H9 (cell line): ENCODE measurements at regions not wholly inside any gene's neighbourhood (a gene's known extent, or its start where the extent isn't known, plus 50 kb on each side); places are given as distances from the start of the nearest gene placed in this dataset.

Source experiments
- DNase-seq: peaks from one replicate; pipeline ENCODE4 v3.0.0-alpha.2; 2017
- H2AFZ ChIP-seq: one replicate; pipeline ENCODE4 v1.6.1; 2013; ENCODE audit warnings: mild to moderate bottlenecking, low read length, control low read depth, moderate library complexity
- H2AK5ac ChIP-seq: 2 replicates; pipeline ENCODE4 v1.6.1; 2013; ENCODE audit warnings: low read length, control low read depth, mixed read lengths; ENCODE audit not compliant: insufficient read length
- H2BK120ac ChIP-seq: one replicate; pipeline ENCODE4 v1.6.1; 2013; ENCODE audit warnings: low read depth, mild to moderate bottlenecking, low read length, control low read depth, inconsistent platforms; ENCODE audit not compliant: poor library complexity, severe bottlenecking
- H2BK12ac ChIP-seq: 2 replicates; pipeline ENCODE4 v1.6.1; 2013; ENCODE audit warnings: low read length, control low read depth, mixed read lengths, low read depth; ENCODE audit not compliant: insufficient read length
- H2BK15ac ChIP-seq: 2 replicates; pipeline ENCODE4 v1.6.1; 2013; ENCODE audit warnings: low read depth, low read length, control low read depth
- H2BK20ac ChIP-seq: one replicate; pipeline ENCODE4 v1.6.1; 2013; ENCODE audit warnings: low read depth, mild to moderate bottlenecking, low read length, control low read depth, inconsistent platforms; ENCODE audit not compliant: poor library complexity, severe bottlenecking
- H2BK5ac ChIP-seq: 2 replicates; pipeline ENCODE4 v1.6.1; 2013; ENCODE audit warnings: low read length, control low read depth, mixed read lengths; ENCODE audit not compliant: insufficient read length
- H3K14ac ChIP-seq: 2 replicates; pipeline ENCODE4 v1.6.1; 2013; ENCODE audit warnings: low read length, control low read depth; ENCODE audit not compliant: insufficient read depth
- H3K18ac ChIP-seq: 2 replicates; pipeline ENCODE4 v1.6.1; 2013; ENCODE audit warnings: low read depth, mild to moderate bottlenecking, mixed read lengths, low read length, control low read depth; ENCODE audit not compliant: insufficient read length
- H3K23ac ChIP-seq: 2 replicates; pipeline ENCODE4 v1.6.1; 2013; ENCODE audit warnings: low read length, control low read depth, mixed read lengths, low read depth; ENCODE audit not compliant: insufficient read length
- H3K23me2 ChIP-seq: 2 replicates; pipeline ENCODE4 v1.6.1; 2013; ENCODE audit warnings: low read depth, mild to moderate bottlenecking, mixed read lengths, low read length, control low read depth; ENCODE audit not compliant: insufficient read length, poor library complexity, severe bottlenecking
- H3K27ac ChIP-seq: 2 replicates; pipeline ENCODE4 v1.5.1; 2013; ENCODE audit warnings: low read length, control low read depth, mixed read lengths, low read depth; ENCODE audit not compliant: insufficient read length
- H3K27me3 ChIP-seq: 2 replicates; pipeline ENCODE4 v1.6.1; 2013; ENCODE audit warnings: low read length, control low read depth, inconsistent platforms; ENCODE audit not compliant: insufficient read depth
- H3K4ac ChIP-seq: 2 replicates; pipeline ENCODE4 v1.6.1; 2013; ENCODE audit warnings: low read depth, mild to moderate bottlenecking, control low read depth, inconsistent platforms, low read length, moderate library complexity
- H3K4me1 ChIP-seq: 2 replicates; pipeline ENCODE4 v1.6.1; 2013; ENCODE audit warnings: low read length, control low read depth, inconsistent platforms; ENCODE audit not compliant: insufficient read depth
- H3K4me2 ChIP-seq: 2 replicates; pipeline ENCODE4 v1.6.1; 2013; ENCODE audit warnings: low read length, control low read depth, mixed read lengths; ENCODE audit not compliant: insufficient read length, insufficient read depth
- H3K56ac ChIP-seq: 2 replicates; pipeline ENCODE4 v1.6.1; 2013; ENCODE audit warnings: low read depth, mild to moderate bottlenecking, mixed read lengths, low read length, control low read depth; ENCODE audit not compliant: insufficient read length
- H3K79me1 ChIP-seq: 2 replicates; pipeline ENCODE4 v1.6.1; 2013; ENCODE audit warnings: low read depth, mild to moderate bottlenecking, moderate library complexity, low read length, control low read depth, inconsistent platforms; ENCODE audit not compliant: insufficient read depth, poor library complexity, severe bottlenecking
- H3K79me2 ChIP-seq: 2 replicates; pipeline ENCODE4 v1.6.1; 2013; ENCODE audit warnings: low read length, control low read depth, inconsistent platforms; ENCODE audit not compliant: insufficient read depth
- H3K9ac ChIP-seq: 2 replicates; pipeline ENCODE4 v1.6.1; 2013; ENCODE audit warnings: low read length, control low read depth, mixed read lengths; ENCODE audit not compliant: insufficient read length; ENCODE audit errors: extremely low read depth
- H3K9me3 ChIP-seq: one replicate; pipeline ENCODE4 v1.6.1; 2013; ENCODE audit warnings: low read depth, low read length, inconsistent platforms; ENCODE audit not compliant: control insufficient read depth
- H3T11ph ChIP-seq: one replicate; pipeline ENCODE4 v1.6.1; 2013; ENCODE audit warnings: mild to moderate bottlenecking, low read length, control low read depth, inconsistent platforms
- H4K20me1 ChIP-seq: one replicate; pipeline ENCODE4 v1.6.1; 2013; ENCODE audit not compliant: control insufficient read depth, insufficient read length, insufficient read depth
- H4K5ac ChIP-seq: 2 replicates; pipeline ENCODE4 v1.6.1; 2013; ENCODE audit warnings: low read depth, mild to moderate bottlenecking, mixed read lengths, low read length, control low read depth; ENCODE audit not compliant: insufficient read length
- H4K8ac ChIP-seq: replicated peaks from 2 replicates; pipeline ENCODE4 v1.6.1; 2013; ENCODE audit warnings: low read length, control low read depth, mixed read lengths, low read depth; ENCODE audit not compliant: insufficient read length
- H4K91ac ChIP-seq: 2 replicates; pipeline ENCODE4 v1.6.1; 2013; ENCODE audit warnings: low read depth, mild to moderate bottlenecking, moderate library complexity, mixed read lengths, low read length, control low read depth; ENCODE audit not compliant: insufficient read length
- H3K27ac Mint-ChIP-seq, 3 experiments: 2 replicates in 2 of 3; 3 replicates in 1 of 3; pipeline ENCODE4 v1.8.0; 2020 to 2021; ENCODE audit warnings: mixed read lengths in 3 of 3, mild to moderate bottlenecking in 1 of 3, moderate library complexity in 1 of 3
- H3K27me3 Mint-ChIP-seq: 2 replicates; pipeline ENCODE4 v1.8.0; 2021; ENCODE audit warnings: low read depth, mild to moderate bottlenecking, moderate library complexity, mixed read lengths
- H3K36me3 Mint-ChIP-seq, 3 experiments: 2 replicates in 2 of 3; 3 replicates in 1 of 3; pipeline ENCODE4 v1.8.0; 2020 to 2021; ENCODE audit warnings: low read depth in 3 of 3, mixed read lengths in 3 of 3; ENCODE audit not compliant: insufficient read depth in 1 of 3
- H3K4me1 Mint-ChIP-seq, 2 experiments: 2 replicates each; pipeline ENCODE4 v1.8.0; 2020; ENCODE audit warnings: mixed read lengths in 2 of 2
- H3K4me3 Mint-ChIP-seq, 2 experiments: 2 replicates in 1 of 2; 3 replicates in 1 of 2; pipeline ENCODE4 v1.8.0; 2020 to 2021; ENCODE audit warnings: mild to moderate bottlenecking in 2 of 2, mixed read lengths in 2 of 2, moderate library complexity in 1 of 2
- H3K9me3 Mint-ChIP-seq, 2 experiments: 2 replicates in 1 of 2; 3 replicates in 1 of 2; pipeline ENCODE4 v1.8.0; 2020; ENCODE audit warnings: mild to moderate bottlenecking in 2 of 2, mixed read lengths in 2 of 2, moderate library complexity in 1 of 2
- CTCF ChIP-seq: fragments of 200-600 bp; sonication (generic); conservative IDR thresholded peaks from 3 replicates; pipeline ENCODE4 v1.8.0; 2021; ENCODE audit warnings: antibody characterized with exemption, mild to moderate bottlenecking
- WGBS: extraction: QIAGEN DNeasy Blood & Tissue Kit; methylation state at CpG from one replicate; pipeline ENCODE4 v1.1.7; 2013; ENCODE audit warnings: missing lambda C conversion rate, low lambda C conversion rate, mixed read lengths; ENCODE audit not compliant: insufficient read length; ENCODE audit errors: extremely low coverage; 5-methylcytosine and 5-hydroxymethylcytosine counted together

- no peak overlapping the region for H3K18ac ChIP-seq
- H2AFZ ChIP-seq, result no peak overlapping the region
- no peaks in the 10 kb centered on the region for H3K23me2 ChIP-seq
- TF ChIP-seq CTCF, result no peak
- H3K9ac ChIP-seq, result no peak overlapping the region
- H3T11ph ChIP-seq, result no peak overlapping the region
- H3K79me2 ChIP-seq, result no peaks in the 10 kb centered on the region
- Mint-ChIP-seq H3K27me3 (peaks cover 6% of the 10 kb centered on the region), H3K9me3 (peaks cover 2 to 12% of the 10 kb centered on the region in 2 experiments; a peak in 3 of 5 replicates), H3K36me3 (peaks cover 0 to 3% (median 0%) of the 10 kb centered on the region in 3 experiments; a peak in 2 of 7 replicates), H3K27ac (no peak overlapping the region), H3K4me3 (no peak overlapping the region), H3K4me1 (no peaks in the 10 kb centered on the region)
- H3K14ac ChIP-seq, result no peak overlapping the region
- no peak overlapping the region for H2BK120ac ChIP-seq
- H2BK5ac ChIP-seq, result no peak overlapping the region
- no peak overlapping the region for H2BK15ac ChIP-seq
- no peaks in the 10 kb centered on the region for H3K4me1 ChIP-seq
- no peak overlapping the region for H3K4ac ChIP-seq
- H3K4me2 ChIP-seq, result no peak overlapping the region
- H3K56ac ChIP-seq, result no peak overlapping the region
- no peak for DNase-seq
- no peak overlapping the region for H4K91ac ChIP-seq
- no peak overlapping the region for H3K23ac ChIP-seq
- WGBS, result no CpG with 5 or more reads among the region's 1 CpG
- no peaks in the 10 kb centered on the region for H3K9me3 ChIP-seq
- no peak overlapping the region for H4K8ac ChIP-seq
- H3K79me1 ChIP-seq, result no peaks in the 10 kb centered on the region
- no peaks in the 10 kb centered on the region for H3K27me3 ChIP-seq
- H4K5ac ChIP-seq, result no peak overlapping the region
- no peak overlapping the region for H2BK20ac ChIP-seq
- no peaks in the 10 kb centered on the region for H4K20me1 ChIP-seq
- H3K27ac ChIP-seq, result no peak overlapping the region
- H2BK12ac ChIP-seq, result no peak overlapping the region
- H2AK5ac ChIP-seq, result no peak overlapping the region
Measured at GRCh38 chr7:69180662-69181061, 417.6 kb upstream of the AUTS2 start.
